HG02642 (cell line): ENCODE measurements at regions not wholly inside any gene's neighbourhood (a gene's known extent, or its start where the extent isn't known, plus 50 kb on each side); places are given as distances from the start of the nearest gene placed in this dataset.
"Not testable (repeated sequence)": the region's sequence is repeated elsewhere in the genome, so short reads cannot be mapped to it uniquely, and the experiment has no call there.

ENCODE experiments used
- ATAC-seq: cut with Tn5 transposase; IDR thresholded peaks from one replicate; pipeline ENCODE4 v1.9.1; 2021; ENCODE audit warnings: mild to moderate bottlenecking; ENCODE audit not compliant: unreplicated experiment, poor library complexity

DNA sequence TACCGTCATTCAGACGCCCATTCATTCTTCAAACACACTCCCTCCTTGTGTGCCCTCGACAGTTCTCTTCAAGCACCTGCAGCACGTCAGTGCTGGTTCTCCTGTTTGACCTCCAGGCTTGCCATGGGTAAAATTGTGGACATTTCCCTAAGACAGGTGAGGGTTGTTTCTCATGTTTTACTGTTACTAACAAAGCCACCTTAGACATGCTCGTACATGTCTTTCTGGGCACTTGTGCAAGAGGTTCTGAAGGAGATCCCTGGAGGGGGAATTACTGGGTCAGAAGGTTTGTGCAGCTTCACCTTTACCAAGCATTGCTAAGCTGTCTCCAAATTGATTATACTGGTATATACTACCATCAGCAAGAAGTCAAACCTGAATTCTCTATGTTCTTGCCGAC is 189.7 kb upstream of the TMEM45B start:
- no peak for ATAC-seq

GRCh38 chr11:129631201-129631600 is 184.4 kb upstream of the TMEM45B start:
- no peak for ATAC-seq

DNA sequence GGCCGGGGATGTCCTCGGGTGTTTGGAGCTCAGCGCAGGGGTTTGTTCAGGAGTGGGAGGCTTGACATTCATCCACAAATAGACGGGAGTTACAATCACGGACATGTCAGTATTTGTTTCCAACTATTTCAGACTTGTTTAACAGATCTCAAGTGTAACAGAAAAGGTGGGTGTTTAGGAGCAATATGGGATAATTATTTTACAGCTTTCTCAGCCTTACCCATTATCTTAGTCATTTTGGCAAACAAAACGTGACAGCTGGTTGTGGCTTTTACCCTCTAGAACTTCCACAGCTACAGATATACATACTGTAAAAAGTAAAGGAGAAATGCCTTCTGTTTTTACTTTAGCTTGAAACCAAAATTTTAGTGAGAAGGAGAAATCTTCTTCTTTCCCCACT is 178.7 kb upstream of the TMEM45B start:
- no peak for ATAC-seq

GRCh38 chr11:129637473-129637872 is 178.2 kb upstream of the TMEM45B start:
- ATAC-seq: no peak

- ATAC-seq: no peak
Measured at GRCh38 chr11:129637983-129638776, 177.5 kb upstream of the TMEM45B start.

- no peak for ATAC-seq
Measured at GRCh38 chr11:129639300-129639699, 176.3 kb upstream of the TMEM45B start.

DNA sequence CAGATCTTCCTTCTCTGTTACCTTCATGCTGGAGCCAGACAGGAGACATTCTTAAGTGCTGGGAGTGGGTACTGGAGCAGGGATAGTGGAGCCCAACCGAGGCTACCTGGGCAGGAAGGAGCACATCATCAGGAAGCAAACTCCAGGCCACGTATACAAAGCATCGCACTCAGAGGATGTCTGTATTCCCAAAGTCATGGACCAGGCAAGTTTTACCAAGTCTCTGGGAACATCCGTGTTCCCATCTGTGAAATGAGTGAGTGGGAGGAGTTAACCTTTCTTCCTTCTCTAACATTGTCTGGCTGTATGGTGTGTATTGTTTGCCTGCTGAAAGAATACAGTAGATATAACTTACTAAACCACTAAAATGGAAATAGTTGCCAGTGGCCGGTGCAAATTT is 175.0 kb upstream of the TMEM45B start:
- ATAC-seq: no peak

- no peak for ATAC-seq
Measured at GRCh38 chr11:129643031-129643721, 172.5 kb upstream of the TMEM45B start.

GRCh38 chr11:129644326-129644725 is 171.3 kb upstream of the TMEM45B start:
- ATAC-seq: no peak

DNA sequence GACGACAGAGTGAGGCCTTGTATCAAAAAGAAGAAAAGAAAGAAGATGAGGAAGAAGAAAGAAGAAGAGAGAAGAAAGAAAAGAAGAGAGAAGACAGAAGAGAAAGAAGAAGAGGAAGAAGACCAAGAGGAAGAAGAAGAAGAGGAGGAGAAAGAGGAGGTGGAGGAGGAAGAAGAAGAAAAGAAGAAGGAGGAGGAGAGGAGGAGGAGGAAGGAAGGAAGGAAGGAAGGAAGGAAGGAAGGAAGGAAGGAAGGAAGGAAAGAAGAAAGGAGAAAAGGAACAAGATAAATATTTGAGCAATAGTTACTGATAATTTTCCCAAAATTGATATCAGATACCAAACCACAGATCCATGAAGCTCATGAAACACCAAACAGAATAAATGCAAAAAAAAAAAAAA is 169.7 kb upstream of the TMEM45B start:
- no peak for ATAC-seq

DNA sequence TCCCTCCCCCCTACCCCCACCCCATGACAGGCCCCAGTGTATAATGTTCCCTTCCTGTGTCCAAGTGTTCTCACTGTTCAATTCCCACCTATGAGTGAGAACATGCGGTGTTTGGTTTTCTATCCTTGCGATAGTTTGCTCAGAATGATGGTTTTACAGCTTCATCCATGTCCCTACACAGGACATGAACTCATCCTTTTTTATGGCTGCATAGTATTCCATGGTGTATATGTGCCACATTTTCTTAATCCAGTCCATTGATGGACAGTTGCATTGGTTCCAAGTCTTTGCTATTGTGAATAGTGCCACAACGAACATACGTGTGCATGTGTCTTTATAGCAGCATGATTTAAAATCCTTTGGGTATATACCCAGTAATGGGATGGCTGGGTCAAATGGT is 165.6 kb upstream of the TMEM45B start:
- ATAC-seq: not testable (repeated sequence)

- ATAC-seq: no peak
Measured at GRCh38 chr11:129652835-129653234, 162.8 kb upstream of the TMEM45B start.

DNA sequence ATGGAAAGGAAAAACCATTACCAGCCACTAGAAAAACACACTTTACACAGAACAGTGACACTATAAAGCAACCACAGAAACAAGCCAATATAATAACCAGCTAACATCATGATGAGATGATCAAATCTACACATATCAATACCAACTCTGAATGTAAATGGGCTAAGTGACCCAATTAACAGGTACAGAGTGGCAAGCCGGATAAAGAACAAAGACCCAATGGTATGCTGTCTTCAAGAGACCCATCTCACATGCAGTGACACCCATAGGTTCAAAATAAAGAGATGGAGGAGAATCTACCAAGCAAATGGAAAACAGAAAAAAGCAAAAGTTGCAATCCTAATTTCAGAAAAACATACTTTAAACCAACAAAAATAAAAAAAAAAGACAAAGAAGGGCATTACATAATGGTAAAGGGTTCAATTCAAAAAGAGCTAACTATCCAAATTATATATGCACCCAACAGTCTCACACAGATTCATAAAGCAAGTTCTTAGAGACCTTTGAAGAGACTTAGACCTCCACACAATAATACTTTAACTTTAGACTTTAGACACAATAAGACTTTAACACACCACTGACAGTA is 160.3 kb upstream of the TMEM45B start:
- no peak for ATAC-seq

DNA sequence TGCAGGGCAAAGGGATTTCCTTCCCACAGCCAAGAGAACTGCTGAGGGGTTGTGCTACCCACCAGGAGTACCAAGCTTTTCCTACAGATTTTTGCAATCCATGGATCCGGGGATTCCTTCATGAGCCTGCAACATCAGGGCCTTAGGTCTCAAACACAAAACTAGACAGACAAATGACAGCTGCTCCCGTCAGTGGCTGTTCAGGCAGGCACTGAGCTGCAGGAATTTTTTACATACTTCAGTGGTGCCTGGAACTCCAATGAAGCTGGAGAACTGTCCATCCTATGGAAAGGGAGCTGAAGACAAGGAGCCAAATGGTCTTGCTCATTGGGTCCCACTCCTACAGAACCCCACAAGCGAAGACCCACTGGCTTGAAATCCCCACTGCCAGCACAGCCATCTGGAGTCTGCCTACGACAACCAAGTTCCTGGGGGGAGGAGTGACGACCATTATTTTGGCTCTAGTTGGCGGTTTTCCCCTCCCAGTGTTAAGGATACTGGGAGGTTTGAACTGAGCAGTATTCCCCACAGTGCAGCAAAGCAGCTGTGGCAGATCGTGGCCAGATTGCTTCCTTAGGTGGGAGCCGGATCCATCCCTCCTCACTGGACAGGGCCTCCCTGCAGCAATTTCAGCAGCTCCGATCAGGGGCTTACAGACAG is 157.7 kb upstream of the TMEM45B start:
- no peak for ATAC-seq

DNA sequence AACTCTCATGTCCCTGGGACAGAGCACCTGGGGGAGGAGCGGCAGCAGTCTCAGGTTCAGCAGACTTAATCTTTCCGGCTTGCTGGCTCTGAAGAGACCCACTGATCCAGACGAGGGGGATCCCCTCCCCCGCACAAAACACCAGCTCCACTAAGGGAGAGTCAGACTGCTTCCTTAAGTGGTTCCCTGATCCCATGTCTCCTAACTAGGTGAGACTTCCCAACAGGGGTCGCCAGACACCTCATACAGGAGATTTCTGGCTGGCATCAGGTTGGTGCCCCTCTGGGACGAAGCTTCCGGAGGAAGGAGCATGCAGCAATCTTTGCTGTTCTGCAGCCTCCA is 157.2 kb upstream of the TMEM45B start:
- ATAC-seq: no peak

DNA sequence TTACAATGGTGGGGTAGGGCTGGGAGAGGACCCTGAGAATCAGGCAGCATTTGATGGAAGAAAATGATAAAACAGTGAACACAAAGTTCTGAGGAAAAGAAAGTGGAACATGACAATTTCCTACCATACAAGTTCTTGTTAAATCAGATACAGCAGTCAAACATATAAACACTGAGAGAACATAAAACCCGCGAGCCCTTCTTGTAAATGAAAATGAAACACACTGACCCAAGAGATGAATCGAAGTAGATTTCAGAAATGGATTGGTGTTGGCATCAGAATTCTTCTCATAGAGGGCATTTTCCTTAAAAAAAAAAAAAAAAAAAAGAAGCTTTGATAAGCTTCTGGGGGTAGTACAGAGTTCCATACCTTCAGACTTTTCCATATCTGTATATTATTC is 134.7 kb upstream of the TMEM45B start:
- ATAC-seq: no peak

DNA sequence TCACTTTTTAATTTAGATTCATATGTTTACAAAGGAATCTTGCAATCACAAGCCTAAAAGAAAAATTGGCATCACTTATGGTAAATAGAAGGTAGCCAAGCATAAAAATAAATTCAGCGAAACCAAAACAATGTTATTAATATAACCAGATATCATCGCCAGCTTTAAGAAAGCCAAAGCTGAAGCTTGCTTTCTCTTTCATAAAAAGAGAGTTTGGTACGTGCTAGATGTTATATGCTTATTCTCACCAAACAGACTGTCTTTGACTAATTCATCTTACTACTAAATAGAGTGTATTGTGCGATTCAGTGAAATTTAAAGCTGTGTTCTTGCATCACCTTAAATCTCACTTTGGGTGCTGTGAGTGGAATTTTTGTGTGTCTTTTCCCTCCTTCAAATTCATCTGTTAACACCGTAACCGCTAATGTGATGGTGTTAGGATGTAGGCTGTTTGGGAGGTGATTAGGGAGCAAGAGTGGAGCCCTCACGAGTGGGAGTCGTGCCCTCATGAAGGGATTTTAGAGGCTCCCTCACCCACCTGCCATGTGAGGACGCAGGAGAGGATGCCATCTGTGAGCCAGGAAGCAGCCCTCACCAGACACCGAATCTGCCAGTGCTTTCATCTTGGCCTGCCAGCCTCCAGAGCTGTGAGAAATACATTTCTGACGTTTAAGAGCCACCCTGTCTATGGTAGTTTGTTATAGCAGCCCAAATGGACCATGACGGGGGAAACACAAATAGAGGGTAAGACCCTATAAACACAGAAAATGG is 134.1 kb upstream of the TMEM45B start:
- ATAC-seq: no peak

GRCh38 chr11:129686269-129686668 is 129.4 kb upstream of the TMEM45B start:
- ATAC-seq: no peak

DNA sequence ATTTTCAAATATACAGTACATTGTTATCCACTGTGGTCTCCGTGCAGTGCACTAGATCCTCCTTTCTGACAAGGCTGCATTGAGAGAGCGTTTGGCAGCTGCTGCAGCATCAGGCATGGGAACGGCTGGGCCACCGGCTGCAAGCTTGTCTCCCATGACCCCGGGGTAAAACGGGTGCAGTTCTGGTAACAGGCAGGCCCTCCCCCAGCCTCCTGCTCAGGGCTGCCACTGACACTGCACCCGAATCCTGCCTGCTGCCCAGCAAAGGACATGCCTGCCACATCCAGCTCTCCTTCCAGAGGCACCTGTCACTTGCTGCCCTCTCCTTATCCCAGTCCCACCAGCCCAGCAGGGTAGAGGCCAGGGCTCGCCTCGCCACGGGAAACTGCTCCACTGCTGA is 124.5 kb upstream of the TMEM45B start:
- ATAC-seq: no peak

GRCh38 chr11:129694538-129694937 is 121.1 kb upstream of the TMEM45B start:
- no peak for ATAC-seq
